Muscle of arm (tissue), 1 donor: ENCODE measurements at regions not wholly inside any gene's neighbourhood (a gene's known extent, or its start where the extent isn't known, plus 50 kb on each side); places are given as distances from the start of the nearest gene placed in this dataset.
"Not testable (repeated sequence)": the region's sequence is repeated elsewhere in the genome, so short reads cannot be mapped to it uniquely, and the experiment has no call there.

ENCODE experiments used
- DNase-seq: peaks from one replicate; pipeline ENCODE4 v3.0.0-alpha.2; 2013

DNA sequence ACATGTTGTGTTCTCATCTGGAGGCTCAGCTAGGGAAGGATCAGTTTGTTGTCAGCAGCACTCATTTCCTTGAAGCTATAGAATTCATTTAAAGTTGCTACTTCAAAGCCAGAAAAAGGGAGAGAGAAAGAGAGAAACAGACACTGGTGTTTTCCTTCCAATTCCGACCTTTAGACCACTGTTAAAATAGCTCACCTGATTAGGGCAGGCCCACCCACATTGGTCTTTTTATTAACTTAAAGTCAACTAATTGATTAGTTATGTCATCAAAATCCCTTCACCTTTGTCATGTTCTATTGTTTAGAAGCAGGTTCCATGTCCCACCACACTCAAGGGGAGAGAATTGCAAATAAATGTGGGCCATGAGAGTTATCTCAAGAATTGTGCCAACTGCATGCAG is 560.2 kb downstream of the PCDH17 start:
- DNase-seq = no peak

DNA sequence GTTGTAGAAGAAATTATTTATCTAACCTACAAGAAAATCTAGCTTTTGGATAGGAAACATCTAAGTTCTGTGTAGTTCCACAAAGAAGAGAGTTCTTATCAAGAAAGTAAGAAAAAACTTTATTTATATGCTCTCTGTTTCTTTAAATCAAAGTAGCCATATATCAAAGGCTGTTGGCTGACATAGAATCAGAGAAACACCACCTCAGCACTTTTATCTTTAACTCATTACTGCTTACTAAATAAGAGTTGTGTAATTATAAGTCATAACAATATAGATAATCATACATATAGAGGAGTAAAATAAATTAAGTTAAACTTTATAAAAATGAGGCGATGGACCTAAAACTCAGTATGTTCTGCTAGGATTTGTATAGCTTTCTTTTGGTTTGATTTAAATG is 570.6 kb downstream of the PCDH17 start:
- no peak for DNase-seq

DNA sequence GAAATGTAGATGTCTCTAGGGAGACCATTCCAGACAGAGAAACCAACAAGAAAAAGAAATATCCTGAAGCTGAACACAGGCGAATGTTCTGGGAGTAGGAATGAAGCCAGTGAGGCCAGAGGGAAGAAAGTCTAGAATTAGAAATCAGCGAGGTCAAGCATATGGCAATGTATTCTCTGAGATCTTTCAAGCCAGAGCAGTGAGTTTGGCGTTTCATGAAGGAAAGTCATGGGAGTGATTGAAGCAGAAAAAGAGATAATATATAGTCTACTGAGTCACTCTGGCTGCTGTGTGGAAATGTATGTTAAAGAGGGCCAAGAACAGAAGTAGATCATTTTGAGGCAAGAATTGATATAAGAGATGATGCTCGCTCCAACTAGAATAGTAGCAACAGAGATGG is 576.0 kb downstream of the PCDH17 start:
- DNase-seq = peak; percentile 19

GRCh38 chr13:58235454-58235853 is 603.9 kb downstream of the PCDH17 start:
- DNase-seq = no peak

- no peak for DNase-seq
Measured at GRCh38 chr13:58238972-58239773, 607.6 kb downstream of the PCDH17 start.

GRCh38 chr13:58239774-58240268 is 608.3 kb downstream of the PCDH17 start:
- no peak for DNase-seq

- DNase-seq = no peak
Measured at GRCh38 chr13:58247080-58247479, 615.5 kb downstream of the PCDH17 start.

- no peak for DNase-seq
Measured at GRCh38 chr13:58254943-58255342, 623.4 kb downstream of the PCDH17 start.

- no peak for DNase-seq
Measured at GRCh38 chr13:58266271-58266670, 634.7 kb downstream of the PCDH17 start.

DNA sequence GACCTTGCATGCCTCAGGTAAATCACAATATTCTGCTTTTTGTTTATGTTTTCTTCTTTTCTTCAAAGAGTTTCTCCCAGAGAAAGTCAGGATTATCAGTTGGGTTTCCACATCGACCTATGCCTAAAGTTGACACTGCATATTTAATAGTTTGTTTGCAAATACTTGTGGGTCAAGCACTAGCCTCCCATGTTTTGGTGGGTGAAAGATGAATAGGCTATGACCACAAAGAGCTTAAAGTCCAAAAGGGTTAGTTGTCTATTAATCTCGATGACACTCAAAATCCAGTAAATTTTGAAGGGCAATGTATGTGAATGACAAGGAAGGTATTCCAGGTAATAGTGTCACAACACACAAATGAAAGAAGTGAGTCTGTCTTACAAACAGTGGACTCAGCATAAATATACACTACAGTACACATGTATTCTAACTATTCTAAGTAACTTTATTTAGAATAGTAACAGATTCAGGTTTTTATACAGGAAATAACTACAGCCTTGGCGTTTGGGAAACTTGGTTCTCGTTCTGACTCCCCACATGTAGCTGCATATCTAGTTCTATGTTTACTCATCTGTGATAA is 667.1 kb downstream of the PCDH17 start:
- DNase-seq = no peak

GRCh38 chr13:58300224-58300623 is 668.7 kb downstream of the PCDH17 start:
- no peak for DNase-seq

DNA sequence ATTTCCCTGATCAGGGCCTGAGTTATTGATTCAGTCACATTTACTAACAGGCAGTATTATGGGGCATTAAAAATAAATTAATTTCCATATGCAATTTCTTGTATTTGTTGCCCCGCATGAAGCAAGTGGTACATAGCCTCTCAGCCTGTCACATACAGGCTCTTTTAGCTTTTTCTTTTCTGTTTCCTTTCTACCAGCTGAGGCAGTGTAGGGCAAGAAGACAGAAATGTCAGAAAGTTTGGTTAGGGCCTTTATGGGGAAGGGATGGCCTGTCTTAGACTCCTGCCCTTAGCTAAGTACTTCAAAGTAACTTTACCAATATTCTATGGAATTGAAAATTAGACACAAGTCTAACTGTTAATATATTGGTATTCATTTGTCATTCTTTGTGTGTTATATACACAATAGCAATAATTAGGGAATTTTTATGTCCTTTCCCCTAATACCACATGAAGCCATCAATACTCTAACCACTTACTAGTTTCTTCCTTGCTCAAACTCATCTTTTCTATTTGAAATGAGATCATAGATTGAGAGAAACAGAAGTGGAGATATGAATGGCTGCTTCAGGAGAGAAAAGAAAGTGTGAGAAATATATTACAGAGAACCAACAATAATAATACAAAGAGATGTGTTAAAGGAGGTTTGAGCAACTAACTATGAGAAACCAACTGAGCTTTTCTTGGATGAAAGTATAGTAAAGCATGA is 669.6 kb downstream of the PCDH17 start:
- DNase-seq = no peak

DNA sequence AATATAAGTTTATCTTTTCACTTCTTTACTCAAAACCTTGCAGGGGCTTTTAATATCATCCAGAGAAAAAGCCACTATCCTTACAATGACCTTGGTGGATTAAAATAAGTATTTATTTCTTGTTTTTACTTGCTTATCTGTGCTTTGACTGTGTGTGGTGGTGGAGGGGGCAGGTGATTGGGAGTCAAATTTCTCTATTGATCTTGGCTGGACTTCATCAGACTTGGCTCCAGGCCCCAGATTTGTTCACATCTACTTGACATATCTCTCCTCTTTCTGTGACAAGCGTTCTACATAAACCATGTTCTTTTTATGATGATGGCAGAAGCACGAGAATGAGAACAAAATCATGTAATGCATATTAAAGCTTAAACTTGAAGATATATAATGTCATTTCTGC is 670.8 kb downstream of the PCDH17 start:
- DNase-seq = no peak

DNA sequence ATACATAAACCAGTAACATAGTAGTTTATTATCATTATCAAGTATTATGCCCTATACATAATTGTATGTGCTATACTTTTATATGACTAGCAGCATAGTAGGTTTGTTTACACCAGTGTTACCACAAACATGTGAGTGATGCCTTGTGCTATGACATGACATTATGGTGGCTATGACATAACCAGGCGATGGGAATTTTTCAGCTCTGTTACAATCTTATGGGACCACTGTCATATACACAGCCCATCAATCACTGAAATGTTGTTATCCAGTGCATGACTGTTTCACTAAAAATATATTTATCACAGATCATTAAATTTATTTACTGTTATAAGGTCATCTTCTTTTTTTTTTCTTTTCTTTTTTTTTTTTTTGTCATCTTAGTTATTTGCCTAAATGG is 674.5 kb downstream of the PCDH17 start:
- DNase-seq = no peak

DNA sequence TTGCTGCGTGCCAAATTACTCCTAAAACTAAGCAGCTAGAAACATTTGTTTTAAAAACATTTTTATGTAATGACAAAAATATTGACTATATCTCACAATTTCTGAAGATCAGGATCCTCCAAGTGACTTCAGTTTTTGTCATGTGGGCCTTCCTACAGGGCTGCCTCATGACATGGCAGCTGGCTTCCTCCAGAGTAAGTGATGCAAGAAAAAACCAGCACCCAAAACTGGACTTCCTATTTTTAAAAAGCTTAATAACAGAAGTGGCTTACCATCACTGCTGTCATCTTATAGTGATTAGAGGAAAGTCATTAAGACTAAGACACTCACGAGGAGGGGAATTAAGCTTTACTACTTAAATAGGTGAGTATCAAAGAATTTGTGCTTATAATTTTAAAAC is 681.7 kb downstream of the PCDH17 start:
- no peak for DNase-seq

- DNase-seq = no peak
Measured at GRCh38 chr13:58318495-58319167, 687.1 kb downstream of the PCDH17 start.

- DNase-seq = no peak
Measured at GRCh38 chr13:58324161-58324560, 692.6 kb downstream of the PCDH17 start.

GRCh38 chr13:58329746-58330145 is 698.2 kb downstream of the PCDH17 start:
- DNase-seq = no peak

GRCh38 chr13:58340895-58341294 is 709.4 kb downstream of the PCDH17 start:
- no peak for DNase-seq

GRCh38 chr13:58341318-58341717 is 709.8 kb downstream of the PCDH17 start:
- no peak for DNase-seq

- no peak for DNase-seq
Measured at GRCh38 chr13:58343076-58343475, 711.5 kb downstream of the PCDH17 start.

DNA sequence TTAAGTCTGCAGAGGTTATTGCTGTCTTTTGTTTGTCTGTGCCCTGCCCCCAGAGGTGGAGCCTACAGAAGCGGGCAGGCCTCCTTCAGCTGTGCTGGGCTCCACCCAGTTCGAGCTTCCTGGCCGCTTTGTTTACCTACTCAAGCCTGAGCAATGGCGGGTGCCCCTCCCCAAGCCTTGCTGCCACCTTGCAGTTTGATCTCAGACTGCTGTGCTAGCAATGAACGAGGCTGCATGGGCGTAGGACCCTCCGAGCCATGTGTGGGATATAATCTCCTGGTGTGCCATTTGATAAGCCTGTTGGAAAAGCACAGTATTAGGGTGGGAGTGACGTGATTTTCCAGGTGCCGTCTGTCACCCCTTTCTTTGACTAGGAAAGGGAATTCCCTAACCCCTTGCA is 720.6 kb downstream of the PCDH17 start:
- not testable (repeated sequence) for DNase-seq
